Thoracic aorta (tissue), 2 donors: ENCODE measurements at regions not wholly inside any gene's neighbourhood (a gene's known extent, or its start where the extent isn't known, plus 50 kb on each side); places are given as distances from the start of the nearest gene placed in this dataset.

Experiments
- ATAC-seq: fragments of 150-250 bp; one replicate; pipeline ENCODE4 v1.8.0; 2017; ENCODE audit warnings: low read depth; ENCODE audit not compliant: insufficient number of reproducible peaks, low FRiP score
- DNase-seq: peaks from one replicate; pipeline ENCODE4 v3.0.0-alpha.2; 2020; ENCODE audit warnings: low spot score
- H3K27ac ChIP-seq, 2 donors: fragments of 200-600 bp; sonication (generic); 1 replicate in 1 of 2; 2 replicates in 1 of 2; pipeline ENCODE4 v1.5.1; 2016; ENCODE audit warnings: mild to moderate bottlenecking in 2 of 2, moderate library complexity in 2 of 2
- H3K27me3 ChIP-seq: fragments of 200-600 bp; sonication (generic); replicated peaks from 2 replicates; pipeline ENCODE4 v1.6.0; 2016; ENCODE audit warnings: mild to moderate bottlenecking; ENCODE audit not compliant: insufficient read depth
- H3K36me3 ChIP-seq: fragments of 200-600 bp; sonication (generic); one replicate; pipeline ENCODE4 v1.5.1; 2016
- H3K4me1 ChIP-seq, 2 donors: fragments of 200-600 bp; sonication (generic); 1 replicate in 1 of 2; 2 replicates in 1 of 2; pipeline versions ENCODE4 v1.5.1 to v1.6.0; 2016; ENCODE audit warnings: low read depth in 2 of 2, mild to moderate bottlenecking in 1 of 2; ENCODE audit not compliant: control insufficient read depth in 1 of 2
- H3K4me3 ChIP-seq: fragments of 200-600 bp; sonication (generic); 2 replicates; pipeline ENCODE4 v1.5.1; 2016; ENCODE audit warnings: mild to moderate bottlenecking
- H3K9me3 ChIP-seq: fragments of 200-600 bp; sonication (generic); 2 replicates; pipeline ENCODE4 v1.5.1; 2016
- TF ChIP-seq, protein P1 (sequence below): fragments of 200-600 bp; sonication (generic); IDR thresholded peaks from one replicate; pipeline ENCODE4 v1.5.1; 2019; ENCODE audit warnings: antibody characterized with exemption

DNA sequence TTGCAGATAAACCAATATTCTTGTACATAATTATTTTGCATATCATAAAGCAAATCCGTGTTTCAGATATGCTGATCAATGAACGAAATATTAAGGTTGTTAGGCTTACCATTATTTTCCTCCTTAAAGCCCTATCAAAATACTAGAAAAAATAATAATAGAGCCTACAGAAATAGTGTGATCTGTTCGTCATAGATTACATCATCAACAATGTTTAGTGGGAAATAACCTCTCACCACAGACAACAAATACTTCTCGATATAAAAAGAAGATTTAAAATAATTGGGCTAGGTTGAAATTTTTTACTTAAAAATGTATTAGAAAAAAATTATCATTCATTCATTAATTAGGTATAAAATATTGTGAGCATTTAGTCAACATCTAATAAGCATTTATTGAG lies 71.0 kb upstream of the ADCY2 start:
- DNase-seq, result no peak
- H3K9me3 ChIP-seq, result no peaks in the 10 kb centered on the region
- ATAC-seq, result no peak
- no peaks in the 10 kb centered on the region for H3K36me3 ChIP-seq
- H3K27me3 ChIP-seq, result no peaks in the 10 kb centered on the region
- no peaks in the 10 kb centered on the region for H3K4me1 ChIP-seq
- no peak overlapping the region for H3K27ac ChIP-seq
- TF ChIP-seq, protein P1, sequence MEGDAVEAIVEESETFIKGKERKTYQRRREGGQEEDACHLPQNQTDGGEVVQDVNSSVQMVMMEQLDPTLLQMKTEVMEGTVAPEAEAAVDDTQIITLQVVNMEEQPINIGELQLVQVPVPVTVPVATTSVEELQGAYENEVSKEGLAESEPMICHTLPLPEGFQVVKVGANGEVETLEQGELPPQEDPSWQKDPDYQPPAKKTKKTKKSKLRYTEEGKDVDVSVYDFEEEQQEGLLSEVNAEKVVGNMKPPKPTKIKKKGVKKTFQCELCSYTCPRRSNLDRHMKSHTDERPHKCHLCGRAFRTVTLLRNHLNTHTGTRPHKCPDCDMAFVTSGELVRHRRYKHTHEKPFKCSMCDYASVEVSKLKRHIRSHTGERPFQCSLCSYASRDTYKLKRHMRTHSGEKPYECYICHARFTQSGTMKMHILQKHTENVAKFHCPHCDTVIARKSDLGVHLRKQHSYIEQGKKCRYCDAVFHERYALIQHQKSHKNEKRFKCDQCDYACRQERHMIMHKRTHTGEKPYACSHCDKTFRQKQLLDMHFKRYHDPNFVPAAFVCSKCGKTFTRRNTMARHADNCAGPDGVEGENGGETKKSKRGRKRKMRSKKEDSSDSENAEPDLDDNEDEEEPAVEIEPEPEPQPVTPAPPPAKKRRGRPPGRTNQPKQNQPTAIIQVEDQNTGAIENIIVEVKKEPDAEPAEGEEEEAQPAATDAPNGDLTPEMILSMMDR, result no peak
- H3K4me3 ChIP-seq, result no peak overlapping the region

DNA sequence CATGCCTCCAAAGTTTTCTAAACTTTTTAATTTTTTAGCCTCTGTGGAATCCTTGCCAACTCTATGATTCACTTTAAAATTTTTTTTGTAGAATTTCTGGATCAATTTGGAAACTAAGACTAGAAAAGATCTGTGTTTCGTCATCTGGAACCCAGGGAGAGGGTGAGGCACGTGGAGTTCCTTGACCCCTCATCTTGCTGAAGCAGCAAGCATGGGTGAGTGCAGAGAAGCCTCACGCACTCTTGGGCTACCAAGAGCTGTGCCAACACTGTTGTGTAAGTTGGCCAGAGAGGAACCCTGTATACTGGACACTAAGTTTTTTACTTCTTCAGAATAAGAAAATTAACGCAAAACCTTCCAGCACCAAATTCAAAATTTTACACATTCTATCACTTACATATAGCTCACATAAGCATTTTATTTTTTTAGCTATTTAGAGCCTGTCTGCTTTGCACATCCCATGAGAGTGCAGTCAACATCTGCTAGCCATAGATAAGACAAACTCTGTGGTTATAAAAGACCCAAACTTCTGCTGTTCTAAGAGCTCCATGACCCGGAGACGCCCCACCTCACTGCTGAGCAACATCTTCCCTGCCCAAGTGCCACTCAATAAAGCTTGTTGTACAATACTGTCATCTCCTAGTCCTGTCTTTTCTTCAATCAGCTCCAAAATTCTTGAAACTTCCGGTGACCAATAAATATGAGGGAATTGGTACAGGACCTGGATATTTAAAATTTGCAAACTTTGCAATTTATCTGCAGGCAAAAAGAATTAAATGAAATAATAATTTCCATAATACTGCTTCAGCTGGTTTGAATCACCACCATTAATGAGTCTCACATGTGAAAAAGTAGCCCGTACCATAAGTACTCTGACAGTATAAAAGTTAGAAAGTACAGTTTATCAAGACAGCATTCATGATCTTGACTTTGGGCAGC lies 69.7 kb upstream of the ADCY2 start:
- no peak overlapping the region for H3K27ac ChIP-seq
- no peaks in the 10 kb centered on the region for H3K27me3 ChIP-seq
- no peak for ATAC-seq
- H3K36me3 ChIP-seq, result no peaks in the 10 kb centered on the region
- no peaks in the 10 kb centered on the region for H3K9me3 ChIP-seq
- no peaks in the 10 kb centered on the region for H3K4me1 ChIP-seq
- H3K4me3 ChIP-seq, result no peak overlapping the region
- DNase-seq, result no peak
- TF ChIP-seq, protein P1, result no peak

DNA sequence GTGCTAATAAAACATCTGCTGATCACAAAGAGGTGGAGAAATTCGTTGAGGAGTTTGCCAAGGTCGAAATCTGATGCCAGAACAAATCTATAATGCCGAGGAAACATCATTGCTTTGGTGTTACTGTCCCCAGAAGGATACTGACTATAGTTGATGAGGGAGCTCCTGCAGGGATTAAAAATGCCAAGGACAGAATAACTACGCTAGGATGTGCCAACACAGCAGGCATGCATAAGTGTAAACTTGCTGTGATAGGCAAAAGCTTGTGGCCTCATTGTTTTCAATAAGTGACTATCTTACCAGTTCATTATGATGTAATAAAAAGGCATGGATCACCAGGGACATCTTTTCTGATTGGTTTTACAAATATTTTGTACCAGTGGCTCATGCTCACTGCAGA lies 66.8 kb upstream of the ADCY2 start:
- no peaks in the 10 kb centered on the region for H3K27me3 ChIP-seq
- no peak overlapping the region for H3K4me3 ChIP-seq
- ATAC-seq (no peak), DNase-seq (no peak)
- no peaks in the 10 kb centered on the region for H3K36me3 ChIP-seq
- H3K9me3 ChIP-seq, result no peaks in the 10 kb centered on the region
- TF ChIP-seq, protein P1, result no peak
- no peak overlapping the region for H3K27ac ChIP-seq
- no peaks in the 10 kb centered on the region for H3K4me1 ChIP-seq

DNA sequence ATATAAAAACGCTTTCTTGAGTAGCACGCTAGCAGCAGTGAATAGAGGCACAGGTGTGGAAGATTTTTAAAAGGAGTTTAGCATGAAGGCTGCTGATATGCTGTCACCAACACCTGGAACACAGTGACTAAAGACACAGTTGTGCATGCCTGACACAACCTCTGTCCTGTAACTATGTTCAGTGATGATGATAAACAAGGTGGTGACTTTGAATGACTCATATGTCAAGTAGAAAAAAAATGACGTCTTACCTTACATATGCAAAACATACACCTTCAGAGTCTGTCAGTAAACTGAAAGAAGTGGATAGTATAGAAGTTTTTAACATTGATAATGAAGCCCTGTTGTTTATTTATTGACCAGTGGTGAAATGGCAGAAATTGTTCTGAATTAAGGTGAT lies 66.2 kb upstream of the ADCY2 start:
- no peaks in the 10 kb centered on the region for H3K27me3 ChIP-seq
- no peak overlapping the region for H3K4me3 ChIP-seq
- H3K9me3 ChIP-seq, result no peaks in the 10 kb centered on the region
- TF ChIP-seq, protein P1, result no peak
- H3K4me1 ChIP-seq, result no peaks in the 10 kb centered on the region
- no peak overlapping the region for H3K27ac ChIP-seq
- H3K36me3 ChIP-seq, result no peaks in the 10 kb centered on the region
- DNase-seq (no peak), ATAC-seq (no peak)

DNA sequence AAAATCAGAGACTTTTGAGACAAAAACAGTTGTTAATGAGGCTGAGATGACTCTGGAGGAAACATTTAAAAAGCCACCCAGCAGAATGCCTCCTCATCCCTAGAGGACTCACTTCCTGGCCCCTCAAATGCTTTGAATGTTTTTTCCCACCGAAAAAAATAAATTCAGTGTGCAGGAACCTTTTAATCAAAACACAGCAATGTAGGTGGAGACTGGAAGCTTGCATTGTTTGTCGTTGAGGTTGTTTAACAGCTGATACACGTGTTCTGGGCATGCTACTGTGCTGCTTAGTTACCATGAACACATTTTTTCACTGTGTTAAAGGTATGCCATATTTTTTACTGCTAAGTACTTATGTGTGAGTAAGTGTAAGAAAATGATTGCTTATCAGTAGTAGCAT lies 65.7 kb upstream of the ADCY2 start:
- TF ChIP-seq, protein P1, result no peak
- no peaks in the 10 kb centered on the region for H3K36me3 ChIP-seq
- H3K4me1 ChIP-seq, result no peaks in the 10 kb centered on the region
- DNase-seq (no peak), ATAC-seq (no peak)
- H3K9me3 ChIP-seq, result no peaks in the 10 kb centered on the region
- no peak overlapping the region for H3K27ac ChIP-seq
- H3K27me3 ChIP-seq, result no peaks in the 10 kb centered on the region
- no peak overlapping the region for H3K4me3 ChIP-seq
